K562 (cell line): ENCODE measurements at regions not wholly inside any gene's neighbourhood (a gene's known extent, or its start where the extent isn't known, plus 50 kb on each side); places are given as distances from the start of the nearest gene placed in this dataset.

Experiments
- BRCA1 ChIP-seq, 2 experiments: fragments of 450-650 bp in 1 of 2; sonication (generic) in 1 of 2; formaldehyde crosslinking in 1 of 2; IDR thresholded peaks; 2 replicates each; pipeline versions ENCODE4 v1.5.0 to v1.6.1; 2017 to 2020; ENCODE audit warnings: mild to moderate bottlenecking in 1 of 2, missing genetic modification reagents in 1 of 2
- CREM ChIP-seq: IDR thresholded peaks from 2 replicates; pipeline ENCODE4 v1.6.1; 2014; ENCODE audit warnings: antibody characterized with exemption, low read depth
- ESRRA ChIP-seq: fragments of 450-650 bp; IDR thresholded peaks from 2 replicates; pipeline ENCODE4 v1.6.1; 2014; ENCODE audit warnings: low read depth, mild to moderate bottlenecking, moderate library complexity, borderline replicate concordance
- ETV1 ChIP-seq: fragments of 450-650 bp; conservative IDR thresholded peaks from 2 replicates; pipeline ENCODE4 v1.6.1; 2016; ENCODE audit warnings: missing genetic modification characterization, control low read depth, low read depth, missing compliant biosample characterization
- KLF1 ChIP-seq: fragments of 450-650 bp; IDR thresholded peaks from 2 replicates; pipeline ENCODE4 v1.6.1; 2016; ENCODE audit warnings: missing genetic modification characterization, missing compliant biosample characterization
- MEIS2 ChIP-seq: fragments of 450-650 bp; IDR thresholded peaks from 2 replicates; pipeline ENCODE4 v1.6.1; 2014; ENCODE audit warnings: mild to moderate bottlenecking; ENCODE audit not compliant: partially characterized antibody
- ZNF24 ChIP-seq: fragments of 450-650 bp; IDR thresholded peaks from 2 replicates; pipeline ENCODE4 v1.6.1; 2016
- ZNF592 ChIP-seq: fragments of 450-650 bp; IDR thresholded peaks from 2 replicates; pipeline ENCODE4 v1.6.1; 2017; ENCODE audit warnings: antibody characterized with exemption, mild to moderate bottlenecking
- ZNF639 ChIP-seq, 2 experiments: fragments of 200-800 bp in 1 of 2; sonication (Bioruptor generic) in 1 of 2; sonication (generic) in 1 of 2; formaldehyde crosslinking in 1 of 2; IDR thresholded peaks in 1 of 2; conservative IDR thresholded peaks in 1 of 2; 2 replicates each; pipeline versions ENCODE4 v1.5.0 to v1.6.1; 2016 to 2020; ENCODE audit warnings: missing compliant biosample characterization in 1 of 2, missing genetic modification characterization in 1 of 2, missing genetic modification reagents in 1 of 2
- TF ChIP-seq, protein P1 (sequence below): fragments of 450-650 bp; formaldehyde crosslinking; IDR thresholded peaks from 2 replicates; pipeline ENCODE4 v1.4.0; 2020; ENCODE audit warnings: mild to moderate bottlenecking, moderate library complexity
- TF ChIP-seq, protein P2 (sequence below): sonication (generic); formaldehyde crosslinking; IDR thresholded peaks from 2 replicates; pipeline ENCODE4 v1.8.1; 2023; ENCODE audit warnings: mild to moderate bottlenecking, missing genetic modification reagents
- TF ChIP-seq, protein P3 (sequence below): sonication (generic); formaldehyde crosslinking; IDR thresholded peaks from 2 replicates; pipeline ENCODE4 v1.8.1; 2023; ENCODE audit warnings: mild to moderate bottlenecking, missing genetic modification reagents
- TF ChIP-seq, protein P4 (sequence below): fragments of 250-450 bp; sonication (Bioruptor Pico); IDR thresholded peaks from 2 replicates; pipeline ENCODE4 v1.5.0; 2021

DNA sequence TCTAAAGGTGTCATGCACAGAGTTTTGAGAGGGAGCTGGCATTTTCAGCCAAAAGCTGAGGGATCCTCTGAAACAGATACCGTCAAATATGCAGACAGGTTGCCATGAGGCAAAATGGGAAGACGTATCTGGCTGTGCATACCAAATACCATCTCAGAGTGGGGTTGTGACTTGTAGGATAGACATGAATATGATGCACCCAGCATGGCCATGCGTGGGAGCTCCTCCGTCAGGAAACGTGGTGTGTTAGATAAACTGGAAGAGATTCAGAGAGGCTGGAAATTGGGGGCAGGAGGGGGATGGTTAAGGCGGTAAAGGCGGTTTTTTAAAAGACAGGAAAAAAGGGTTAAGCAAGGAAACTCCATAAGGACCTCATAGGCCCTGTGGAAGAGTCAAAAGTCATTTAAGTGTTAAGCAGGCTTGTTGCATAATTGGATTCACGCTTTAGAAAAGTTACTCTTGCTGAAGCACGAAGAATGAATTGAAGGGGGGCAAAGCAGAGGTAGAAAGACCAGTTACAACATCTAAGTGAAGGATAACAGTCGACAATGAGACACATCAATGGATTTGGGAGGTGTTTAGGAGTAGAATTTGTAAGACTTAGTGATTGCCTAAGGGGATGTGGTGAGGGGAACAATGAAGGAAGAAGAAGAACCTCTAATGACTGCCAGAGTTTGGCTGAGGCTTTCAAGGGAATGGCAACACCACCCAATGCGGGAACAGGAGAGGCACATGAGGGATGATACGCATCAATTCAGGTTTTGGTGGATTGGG lies 139.6 kb upstream of the CTAGE1 start (continued):
- no peak; the same call in 1 of the 2 replicates for TF ChIP-seq ZNF24
- TF ChIP-seq MEIS2, result peak; percentile 9
- TF ChIP-seq, protein P1, sequence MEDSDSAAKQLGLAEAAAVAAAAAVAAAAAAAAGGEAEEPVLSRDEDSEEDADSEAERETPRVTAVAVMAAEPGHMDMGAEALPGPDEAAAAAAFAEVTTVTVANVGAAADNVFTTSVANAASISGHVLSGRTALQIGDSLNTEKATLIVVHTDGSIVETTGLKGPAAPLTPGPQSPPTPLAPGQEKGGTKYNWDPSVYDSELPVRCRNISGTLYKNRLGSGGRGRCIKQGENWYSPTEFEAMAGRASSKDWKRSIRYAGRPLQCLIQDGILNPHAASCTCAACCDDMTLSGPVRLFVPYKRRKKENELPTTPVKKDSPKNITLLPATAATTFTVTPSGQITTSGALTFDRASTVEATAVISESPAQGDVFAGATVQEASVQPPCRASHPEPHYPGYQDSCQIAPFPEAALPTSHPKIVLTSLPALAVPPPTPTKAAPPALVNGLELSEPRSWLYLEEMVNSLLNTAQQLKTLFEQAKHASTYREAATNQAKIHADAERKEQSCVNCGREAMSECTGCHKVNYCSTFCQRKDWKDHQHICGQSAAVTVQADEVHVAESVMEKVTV (CRISPR knock-in tag), result no peak
- TF ChIP-seq ZNF592, result no peak
- no peak for TF ChIP-seq BRCA1 (IDR thresholded peaks at IDR 0.05)
- TF ChIP-seq BRCA1 (CRISPR knock-in tag; IDR thresholded peaks at IDR 0.05), result no peak
- no peak for TF ChIP-seq ZNF639 (CRISPR knock-in tag; conservative IDR thresholded peaks at IDR 0.05 in 1 of 2, IDR thresholded peaks at IDR 0.05 in 1 of 2)
- 0 out of 2 replicates have a peak, but pooled peaks have one; percentile 17 for TF ChIP-seq ETV1
- TF ChIP-seq, protein P2, sequence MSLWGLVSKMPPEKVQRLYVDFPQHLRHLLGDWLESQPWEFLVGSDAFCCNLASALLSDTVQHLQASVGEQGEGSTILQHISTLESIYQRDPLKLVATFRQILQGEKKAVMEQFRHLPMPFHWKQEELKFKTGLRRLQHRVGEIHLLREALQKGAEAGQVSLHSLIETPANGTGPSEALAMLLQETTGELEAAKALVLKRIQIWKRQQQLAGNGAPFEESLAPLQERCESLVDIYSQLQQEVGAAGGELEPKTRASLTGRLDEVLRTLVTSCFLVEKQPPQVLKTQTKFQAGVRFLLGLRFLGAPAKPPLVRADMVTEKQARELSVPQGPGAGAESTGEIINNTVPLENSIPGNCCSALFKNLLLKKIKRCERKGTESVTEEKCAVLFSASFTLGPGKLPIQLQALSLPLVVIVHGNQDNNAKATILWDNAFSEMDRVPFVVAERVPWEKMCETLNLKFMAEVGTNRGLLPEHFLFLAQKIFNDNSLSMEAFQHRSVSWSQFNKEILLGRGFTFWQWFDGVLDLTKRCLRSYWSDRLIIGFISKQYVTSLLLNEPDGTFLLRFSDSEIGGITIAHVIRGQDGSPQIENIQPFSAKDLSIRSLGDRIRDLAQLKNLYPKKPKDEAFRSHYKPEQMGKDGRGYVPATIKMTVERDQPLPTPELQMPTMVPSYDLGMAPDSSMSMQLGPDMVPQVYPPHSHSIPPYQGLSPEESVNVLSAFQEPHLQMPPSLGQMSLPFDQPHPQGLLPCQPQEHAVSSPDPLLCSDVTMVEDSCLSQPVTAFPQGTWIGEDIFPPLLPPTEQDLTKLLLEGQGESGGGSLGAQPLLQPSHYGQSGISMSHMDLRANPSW, result no peak
- peak; percentile 77 for TF ChIP-seq CREM
- TF ChIP-seq, protein P3, sequence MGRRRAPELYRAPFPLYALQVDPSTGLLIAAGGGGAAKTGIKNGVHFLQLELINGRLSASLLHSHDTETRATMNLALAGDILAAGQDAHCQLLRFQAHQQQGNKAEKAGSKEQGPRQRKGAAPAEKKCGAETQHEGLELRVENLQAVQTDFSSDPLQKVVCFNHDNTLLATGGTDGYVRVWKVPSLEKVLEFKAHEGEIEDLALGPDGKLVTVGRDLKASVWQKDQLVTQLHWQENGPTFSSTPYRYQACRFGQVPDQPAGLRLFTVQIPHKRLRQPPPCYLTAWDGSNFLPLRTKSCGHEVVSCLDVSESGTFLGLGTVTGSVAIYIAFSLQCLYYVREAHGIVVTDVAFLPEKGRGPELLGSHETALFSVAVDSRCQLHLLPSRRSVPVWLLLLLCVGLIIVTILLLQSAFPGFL, result no peak
- TF ChIP-seq, protein P4, sequence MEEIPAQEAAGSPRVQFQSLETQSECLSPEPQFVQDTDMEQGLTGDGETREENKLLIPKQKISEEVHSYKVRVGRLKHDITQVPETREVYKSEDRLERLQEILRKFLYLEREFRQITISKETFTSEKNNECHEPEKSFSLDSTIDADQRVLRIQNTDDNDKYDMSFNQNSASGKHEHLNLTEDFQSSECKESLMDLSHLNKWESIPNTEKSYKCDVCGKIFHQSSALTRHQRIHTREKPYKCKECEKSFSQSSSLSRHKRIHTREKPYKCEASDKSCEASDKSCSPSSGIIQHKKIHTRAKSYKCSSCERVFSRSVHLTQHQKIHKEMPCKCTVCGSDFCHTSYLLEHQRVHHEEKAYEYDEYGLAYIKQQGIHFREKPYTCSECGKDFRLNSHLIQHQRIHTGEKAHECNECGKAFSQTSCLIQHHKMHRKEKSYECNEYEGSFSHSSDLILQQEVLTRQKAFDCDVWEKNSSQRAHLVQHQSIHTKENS (CRISPR knock-in tag), result no peak
- no peak for TF ChIP-seq ESRRA
- TF ChIP-seq KLF1 (tag), result no peak
